H9 (cell line): ENCODE measurements at regions not wholly inside any gene's neighbourhood (a gene's known extent, or its start where the extent isn't known, plus 50 kb on each side); places are given as distances from the start of the nearest gene placed in this dataset.

Experiments used
- DNase-seq: peaks from one replicate; pipeline ENCODE4 v3.0.0-alpha.2; 2017
- H2AFZ ChIP-seq: one replicate; pipeline ENCODE4 v1.6.1; 2013; ENCODE audit warnings: mild to moderate bottlenecking, low read length, control low read depth, moderate library complexity
- H2AK5ac ChIP-seq: 2 replicates; pipeline ENCODE4 v1.6.1; 2013; ENCODE audit warnings: low read length, control low read depth, mixed read lengths; ENCODE audit not compliant: insufficient read length
- H2BK120ac ChIP-seq: one replicate; pipeline ENCODE4 v1.6.1; 2013; ENCODE audit warnings: low read depth, mild to moderate bottlenecking, low read length, control low read depth, inconsistent platforms; ENCODE audit not compliant: poor library complexity, severe bottlenecking
- H2BK12ac ChIP-seq: 2 replicates; pipeline ENCODE4 v1.6.1; 2013; ENCODE audit warnings: low read length, control low read depth, mixed read lengths, low read depth; ENCODE audit not compliant: insufficient read length
- H2BK15ac ChIP-seq: 2 replicates; pipeline ENCODE4 v1.6.1; 2013; ENCODE audit warnings: low read depth, low read length, control low read depth
- H2BK20ac ChIP-seq: one replicate; pipeline ENCODE4 v1.6.1; 2013; ENCODE audit warnings: low read depth, mild to moderate bottlenecking, low read length, control low read depth, inconsistent platforms; ENCODE audit not compliant: poor library complexity, severe bottlenecking
- H2BK5ac ChIP-seq: 2 replicates; pipeline ENCODE4 v1.6.1; 2013; ENCODE audit warnings: low read length, control low read depth, mixed read lengths; ENCODE audit not compliant: insufficient read length
- H3K14ac ChIP-seq: 2 replicates; pipeline ENCODE4 v1.6.1; 2013; ENCODE audit warnings: low read length, control low read depth; ENCODE audit not compliant: insufficient read depth
- H3K18ac ChIP-seq: 2 replicates; pipeline ENCODE4 v1.6.1; 2013; ENCODE audit warnings: low read depth, mild to moderate bottlenecking, mixed read lengths, low read length, control low read depth; ENCODE audit not compliant: insufficient read length
- H3K23ac ChIP-seq: 2 replicates; pipeline ENCODE4 v1.6.1; 2013; ENCODE audit warnings: low read length, control low read depth, mixed read lengths, low read depth; ENCODE audit not compliant: insufficient read length
- H3K23me2 ChIP-seq: 2 replicates; pipeline ENCODE4 v1.6.1; 2013; ENCODE audit warnings: low read depth, mild to moderate bottlenecking, mixed read lengths, low read length, control low read depth; ENCODE audit not compliant: insufficient read length, poor library complexity, severe bottlenecking
- H3K27ac ChIP-seq: 2 replicates; pipeline ENCODE4 v1.5.1; 2013; ENCODE audit warnings: low read length, control low read depth, mixed read lengths, low read depth; ENCODE audit not compliant: insufficient read length
- H3K27me3 ChIP-seq: 2 replicates; pipeline ENCODE4 v1.6.1; 2013; ENCODE audit warnings: low read length, control low read depth, inconsistent platforms; ENCODE audit not compliant: insufficient read depth
- H3K4ac ChIP-seq: 2 replicates; pipeline ENCODE4 v1.6.1; 2013; ENCODE audit warnings: low read depth, mild to moderate bottlenecking, control low read depth, inconsistent platforms, low read length, moderate library complexity
- H3K4me1 ChIP-seq: 2 replicates; pipeline ENCODE4 v1.6.1; 2013; ENCODE audit warnings: low read length, control low read depth, inconsistent platforms; ENCODE audit not compliant: insufficient read depth
- H3K4me2 ChIP-seq: 2 replicates; pipeline ENCODE4 v1.6.1; 2013; ENCODE audit warnings: low read length, control low read depth, mixed read lengths; ENCODE audit not compliant: insufficient read length, insufficient read depth
- H3K56ac ChIP-seq: 2 replicates; pipeline ENCODE4 v1.6.1; 2013; ENCODE audit warnings: low read depth, mild to moderate bottlenecking, mixed read lengths, low read length, control low read depth; ENCODE audit not compliant: insufficient read length
- H3K79me1 ChIP-seq: 2 replicates; pipeline ENCODE4 v1.6.1; 2013; ENCODE audit warnings: low read depth, mild to moderate bottlenecking, moderate library complexity, low read length, control low read depth, inconsistent platforms; ENCODE audit not compliant: insufficient read depth, poor library complexity, severe bottlenecking
- H3K79me2 ChIP-seq: 2 replicates; pipeline ENCODE4 v1.6.1; 2013; ENCODE audit warnings: low read length, control low read depth, inconsistent platforms; ENCODE audit not compliant: insufficient read depth
- H3K9ac ChIP-seq: 2 replicates; pipeline ENCODE4 v1.6.1; 2013; ENCODE audit warnings: low read length, control low read depth, mixed read lengths; ENCODE audit not compliant: insufficient read length; ENCODE audit errors: extremely low read depth
- H3K9me3 ChIP-seq: one replicate; pipeline ENCODE4 v1.6.1; 2013; ENCODE audit warnings: low read depth, low read length, inconsistent platforms; ENCODE audit not compliant: control insufficient read depth
- H3T11ph ChIP-seq: one replicate; pipeline ENCODE4 v1.6.1; 2013; ENCODE audit warnings: mild to moderate bottlenecking, low read length, control low read depth, inconsistent platforms
- H4K20me1 ChIP-seq: one replicate; pipeline ENCODE4 v1.6.1; 2013; ENCODE audit not compliant: control insufficient read depth, insufficient read length, insufficient read depth
- H4K5ac ChIP-seq: 2 replicates; pipeline ENCODE4 v1.6.1; 2013; ENCODE audit warnings: low read depth, mild to moderate bottlenecking, mixed read lengths, low read length, control low read depth; ENCODE audit not compliant: insufficient read length
- H4K8ac ChIP-seq: replicated peaks from 2 replicates; pipeline ENCODE4 v1.6.1; 2013; ENCODE audit warnings: low read length, control low read depth, mixed read lengths, low read depth; ENCODE audit not compliant: insufficient read length
- H4K91ac ChIP-seq: 2 replicates; pipeline ENCODE4 v1.6.1; 2013; ENCODE audit warnings: low read depth, mild to moderate bottlenecking, moderate library complexity, mixed read lengths, low read length, control low read depth; ENCODE audit not compliant: insufficient read length
- H3K27ac Mint-ChIP-seq, 3 experiments: 2 replicates in 2 of 3; 3 replicates in 1 of 3; pipeline ENCODE4 v1.8.0; 2020 to 2021; ENCODE audit warnings: mixed read lengths in 3 of 3, mild to moderate bottlenecking in 1 of 3, moderate library complexity in 1 of 3
- H3K27me3 Mint-ChIP-seq: 2 replicates; pipeline ENCODE4 v1.8.0; 2021; ENCODE audit warnings: low read depth, mild to moderate bottlenecking, moderate library complexity, mixed read lengths
- H3K36me3 Mint-ChIP-seq, 3 experiments: 2 replicates in 2 of 3; 3 replicates in 1 of 3; pipeline ENCODE4 v1.8.0; 2020 to 2021; ENCODE audit warnings: low read depth in 3 of 3, mixed read lengths in 3 of 3; ENCODE audit not compliant: insufficient read depth in 1 of 3
- H3K4me1 Mint-ChIP-seq, 2 experiments: 2 replicates each; pipeline ENCODE4 v1.8.0; 2020; ENCODE audit warnings: mixed read lengths in 2 of 2
- H3K4me3 Mint-ChIP-seq, 2 experiments: 2 replicates in 1 of 2; 3 replicates in 1 of 2; pipeline ENCODE4 v1.8.0; 2020 to 2021; ENCODE audit warnings: mild to moderate bottlenecking in 2 of 2, mixed read lengths in 2 of 2, moderate library complexity in 1 of 2
- H3K9me3 Mint-ChIP-seq, 2 experiments: 2 replicates in 1 of 2; 3 replicates in 1 of 2; pipeline ENCODE4 v1.8.0; 2020; ENCODE audit warnings: mild to moderate bottlenecking in 2 of 2, mixed read lengths in 2 of 2, moderate library complexity in 1 of 2
- WGBS: extraction: QIAGEN DNeasy Blood & Tissue Kit; methylation state at CpG from one replicate; pipeline ENCODE4 v1.1.7; 2013; ENCODE audit warnings: missing lambda C conversion rate, low lambda C conversion rate, mixed read lengths; ENCODE audit not compliant: insufficient read length; ENCODE audit errors: extremely low coverage; 5-methylcytosine and 5-hydroxymethylcytosine counted together
- TF ChIP-seq, protein P1 (sequence below): fragments of 200-600 bp; sonication (generic); conservative IDR thresholded peaks from 3 replicates; pipeline ENCODE4 v1.8.0; 2021; ENCODE audit warnings: antibody characterized with exemption, mild to moderate bottlenecking

- Histone ChIP-seq H3K23ac (no peak overlapping the region), H3K27ac (no peak overlapping the region), H3K23me2 (no peaks in the 10 kb centered on the region), H2AFZ (no peak overlapping the region), H2BK20ac (no peak overlapping the region), H3K4me1 (no peaks in the 10 kb centered on the region; the same call in 1 of the 2 replicates), H3K27me3 (no peaks in the 10 kb centered on the region), H2BK120ac (no peak overlapping the region), H3K79me2 (no peaks in the 10 kb centered on the region), H2BK12ac (no peak overlapping the region), H4K20me1 (no peaks in the 10 kb centered on the region), H3K56ac (no peak overlapping the region), H3K4ac (no peak overlapping the region), H3K18ac (no peak overlapping the region), H2AK5ac (no peak overlapping the region), H2BK5ac (no peak overlapping the region), H3K79me1 (no peaks in the 10 kb centered on the region), H4K8ac (no peak overlapping the region), H2BK15ac (no peak overlapping the region), H3K9ac (no peak overlapping the region), H4K91ac (no peak overlapping the region), H3T11ph (no peak overlapping the region), H3K4me2 (no peak overlapping the region), H3K9me3 (no peaks in the 10 kb centered on the region), H4K5ac (no peak overlapping the region), H3K14ac (no peak overlapping the region)
- no peak overlapping the region for H3K4me3 Mint-ChIP-seq
- no peaks in the 10 kb centered on the region for H3K9me3 Mint-ChIP-seq
- WGBS = no CpG with 5 or more reads among the region's 3 CpGs
- H3K4me1 Mint-ChIP-seq = peaks cover 14 to 20% of the 10 kb centered on the region in 2 experiments
- no peaks in the 10 kb centered on the region for H3K36me3 Mint-ChIP-seq
- no peak for DNase-seq
- TF ChIP-seq, protein P1, sequence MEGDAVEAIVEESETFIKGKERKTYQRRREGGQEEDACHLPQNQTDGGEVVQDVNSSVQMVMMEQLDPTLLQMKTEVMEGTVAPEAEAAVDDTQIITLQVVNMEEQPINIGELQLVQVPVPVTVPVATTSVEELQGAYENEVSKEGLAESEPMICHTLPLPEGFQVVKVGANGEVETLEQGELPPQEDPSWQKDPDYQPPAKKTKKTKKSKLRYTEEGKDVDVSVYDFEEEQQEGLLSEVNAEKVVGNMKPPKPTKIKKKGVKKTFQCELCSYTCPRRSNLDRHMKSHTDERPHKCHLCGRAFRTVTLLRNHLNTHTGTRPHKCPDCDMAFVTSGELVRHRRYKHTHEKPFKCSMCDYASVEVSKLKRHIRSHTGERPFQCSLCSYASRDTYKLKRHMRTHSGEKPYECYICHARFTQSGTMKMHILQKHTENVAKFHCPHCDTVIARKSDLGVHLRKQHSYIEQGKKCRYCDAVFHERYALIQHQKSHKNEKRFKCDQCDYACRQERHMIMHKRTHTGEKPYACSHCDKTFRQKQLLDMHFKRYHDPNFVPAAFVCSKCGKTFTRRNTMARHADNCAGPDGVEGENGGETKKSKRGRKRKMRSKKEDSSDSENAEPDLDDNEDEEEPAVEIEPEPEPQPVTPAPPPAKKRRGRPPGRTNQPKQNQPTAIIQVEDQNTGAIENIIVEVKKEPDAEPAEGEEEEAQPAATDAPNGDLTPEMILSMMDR = no peak
- H3K27ac Mint-ChIP-seq = no peak overlapping the region
- no peaks in the 10 kb centered on the region for H3K27me3 Mint-ChIP-seq
Observed at GRCh38 chr4:81564025-81564424, 92.3 kb upstream of the RASGEF1B start.
